GM12873 (cell line): ENCODE measurements at regions not wholly inside any gene's neighbourhood (a gene's known extent, or its start where the extent isn't known, plus 50 kb on each side); places are given as distances from the start of the nearest gene placed in this dataset.

Source experiments
- CTCF ChIP-seq: IDR thresholded peaks from 2 replicates; pipeline ENCODE4 v1.5.1; 2012; ENCODE audit warnings: low read depth, mild to moderate bottlenecking, moderate library complexity, low read length, control low read depth; ENCODE audit not compliant: insufficient read depth; ENCODE audit errors: missing control alignments

- no peak for TF ChIP-seq CTCF
Observed at GRCh38 chr5:28580616-28581015, 1542.2 kb upstream of the CDH9 start.

GRCh38 chr5:28576022-28576421 is 1537.6 kb upstream of the CDH9 start:
- no peak for TF ChIP-seq CTCF

- no peak for TF ChIP-seq CTCF
Observed at GRCh38 chr5:28575368-28575767, 1537.0 kb upstream of the CDH9 start.

GRCh38 chr5:28574606-28575005 is 1536.2 kb upstream of the CDH9 start:
- no peak for TF ChIP-seq CTCF

- no peak for TF ChIP-seq CTCF
Observed at GRCh38 chr5:28567048-28567447, 1528.7 kb upstream of the CDH9 start.

GRCh38 chr5:28561522-28561921 is 1523.1 kb upstream of the CDH9 start:
- no peak for TF ChIP-seq CTCF

- TF ChIP-seq CTCF = no peak
Observed at GRCh38 chr5:28558196-28558595, 1519.8 kb upstream of the CDH9 start.
